Stimulated activated CD4-positive, alpha-beta T cell treated with anti-CD3 and anti-CD28 coated beads, Interleukin-15, amount 100 ng/mL, for 48 hours (primary cell): ENCODE measurements at regions not wholly inside any gene's neighbourhood (a gene's known extent, or its start where the extent isn't known, plus 50 kb on each side); places are given as distances from the start of the nearest gene placed in this dataset.
"Not testable (repeated sequence)": the region's sequence is repeated elsewhere in the genome, so short reads cannot be mapped to it uniquely, and the experiment has no call there.

Experiments
- DNase-seq, 2 donors: peaks; one replicate each; pipeline ENCODE4 v3.0.0-alpha.2; 2020; ENCODE audit warnings: low read depth in 2 of 2

DNA sequence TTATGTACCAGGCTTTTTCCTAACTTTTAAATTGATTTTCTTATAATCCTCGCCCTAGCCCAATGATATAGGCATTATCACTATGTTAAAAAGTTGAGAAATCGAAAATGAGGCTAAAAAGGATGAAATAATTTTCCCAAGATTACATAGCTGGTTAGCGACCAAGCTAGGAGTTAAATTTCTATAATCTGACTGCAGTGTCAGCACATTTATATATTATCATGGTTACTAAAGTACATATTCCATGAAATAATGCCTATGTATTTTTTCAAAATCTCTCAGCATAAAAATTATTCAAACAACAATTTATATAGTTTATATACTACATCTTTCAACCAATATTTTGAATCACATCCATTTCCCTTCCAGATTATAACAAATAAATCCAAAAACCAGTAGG is 317.3 kb upstream of the TFPI start:
- no peak for DNase-seq

DNA sequence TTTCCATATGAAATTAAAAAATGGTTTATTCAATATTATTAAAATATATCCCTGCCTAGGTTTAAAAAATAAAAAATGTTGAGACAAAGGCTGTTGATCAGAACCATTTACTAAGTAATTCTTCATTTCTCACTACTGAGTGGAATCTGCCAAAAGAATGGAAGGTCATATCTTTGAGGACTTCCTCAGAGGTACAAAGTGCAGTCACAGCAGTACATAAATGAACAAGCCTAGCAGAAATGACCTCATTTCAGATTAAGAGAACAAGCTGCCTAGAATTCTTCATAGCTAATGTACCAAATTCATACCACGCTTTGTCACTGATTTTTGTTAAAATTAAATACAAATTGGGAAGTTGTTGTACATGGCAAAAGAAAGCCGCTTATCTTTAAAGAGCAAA is 318.9 kb upstream of the TFPI start:
- DNase-seq: no peak

DNA sequence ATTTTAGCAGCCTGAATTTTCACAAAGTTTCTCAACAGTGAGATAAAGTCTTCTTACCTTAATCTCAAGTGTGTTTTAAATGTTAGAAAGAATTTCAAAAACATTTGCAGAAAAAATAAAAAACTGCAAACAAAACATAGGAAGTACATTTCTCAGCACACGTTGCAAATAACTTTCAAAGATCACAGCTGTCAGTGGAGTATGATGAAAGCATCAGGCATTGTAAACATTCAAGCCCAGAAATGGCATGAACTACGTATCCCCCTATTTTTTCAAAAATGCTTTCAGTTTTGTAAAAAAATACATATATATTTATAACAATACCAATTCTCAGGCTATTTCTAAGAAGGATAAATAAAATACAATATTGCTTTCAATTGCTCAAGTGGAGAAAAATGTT is 320.6 kb upstream of the TFPI start:
- DNase-seq: no peak

DNA sequence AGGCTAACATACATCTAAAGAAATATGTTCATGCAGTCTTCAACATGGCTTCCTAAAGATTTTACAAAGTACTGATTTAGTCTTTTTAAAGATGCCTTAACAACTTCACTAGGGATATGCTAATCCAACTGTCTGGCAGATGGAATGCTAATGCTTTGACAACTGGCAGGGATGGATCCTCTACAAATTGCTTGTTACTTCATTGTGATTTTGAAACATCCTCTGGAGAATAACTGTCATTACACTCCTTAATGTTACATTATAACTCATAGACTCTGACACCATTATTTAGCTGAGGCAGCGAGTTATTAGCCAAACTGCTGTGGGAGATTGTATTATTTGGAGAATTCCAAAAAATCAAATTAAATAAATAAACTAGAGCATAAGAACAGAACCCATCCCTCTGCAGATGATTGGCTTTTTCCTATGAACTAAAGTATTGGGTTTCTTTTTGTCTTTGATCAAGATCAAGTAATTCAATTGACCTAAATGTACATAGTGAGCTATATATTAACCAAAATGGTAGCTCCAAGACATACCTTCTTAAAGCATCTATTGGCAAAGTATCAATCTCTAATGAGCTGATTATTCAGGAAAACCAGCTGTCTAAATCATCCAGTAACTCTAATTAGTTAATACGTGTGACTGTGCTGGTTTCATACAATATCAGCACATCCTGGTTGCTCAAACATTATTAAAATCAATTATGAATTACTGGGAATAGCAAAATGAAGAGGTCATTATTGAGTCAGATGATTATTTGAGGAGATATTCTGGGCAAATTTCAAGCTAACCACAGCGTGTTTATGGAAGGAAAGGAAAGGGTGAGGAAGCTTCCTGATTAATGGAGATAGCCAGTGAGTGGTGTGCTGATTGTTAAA is 321.3 kb upstream of the TFPI start:
- no peak for DNase-seq

DNA sequence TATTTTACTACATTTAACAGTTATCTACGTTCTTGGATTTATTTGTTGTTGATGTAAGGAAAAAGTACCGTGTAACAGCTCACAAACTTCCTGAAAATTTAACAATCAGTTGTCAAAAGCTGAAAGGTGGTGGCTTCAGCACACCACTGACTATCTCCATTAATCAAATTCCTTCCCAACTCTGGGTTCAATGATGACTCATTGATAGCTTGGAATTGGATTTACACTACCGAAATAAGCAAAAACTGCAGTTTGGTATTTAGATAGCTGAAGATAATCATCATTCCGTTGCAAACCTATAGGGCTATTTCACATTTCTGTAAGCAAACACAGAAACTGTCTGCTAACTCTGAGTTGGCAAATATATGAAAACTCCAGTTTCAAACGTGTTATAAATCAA is 322.3 kb upstream of the TFPI start:
- no peak for DNase-seq

DNA sequence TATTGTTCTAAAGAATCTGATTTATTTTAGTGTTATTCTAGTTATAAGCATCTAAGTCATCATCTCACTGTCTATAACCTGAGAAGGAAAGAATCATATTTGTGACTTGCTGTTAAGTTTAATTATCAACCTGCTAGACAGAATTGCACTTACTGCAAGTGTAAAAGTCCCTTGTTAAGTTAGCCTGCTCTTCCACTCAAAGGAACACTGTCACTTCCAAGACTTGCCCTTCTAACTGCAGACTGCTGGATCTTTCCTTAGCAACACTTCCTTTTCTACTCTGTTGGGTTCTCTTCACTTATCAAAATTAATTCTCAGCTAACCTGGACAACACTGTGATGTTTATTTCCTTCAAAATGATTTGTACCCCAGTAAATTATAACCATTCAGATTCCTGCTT is 323.2 kb upstream of the TFPI start:
- DNase-seq: no peak

DNA sequence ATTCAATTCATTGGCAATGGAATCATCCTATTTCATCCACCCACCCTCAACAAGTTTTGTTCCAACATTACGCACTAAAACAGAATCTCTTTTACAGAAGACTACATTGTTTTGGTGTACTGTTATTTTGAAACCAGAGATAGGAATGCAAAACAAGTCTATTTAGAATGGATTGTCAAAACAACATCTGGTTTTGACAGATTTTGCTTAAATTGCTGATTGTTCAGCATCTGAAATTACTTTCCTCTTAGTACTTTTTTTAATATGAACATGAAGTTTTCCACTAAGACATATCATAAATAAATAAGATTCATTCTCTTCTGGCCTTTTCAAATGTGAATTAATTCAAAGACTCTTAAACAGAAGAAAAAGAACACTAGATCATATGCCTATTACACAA is 323.9 kb upstream of the TFPI start:
- no peak for DNase-seq

DNA sequence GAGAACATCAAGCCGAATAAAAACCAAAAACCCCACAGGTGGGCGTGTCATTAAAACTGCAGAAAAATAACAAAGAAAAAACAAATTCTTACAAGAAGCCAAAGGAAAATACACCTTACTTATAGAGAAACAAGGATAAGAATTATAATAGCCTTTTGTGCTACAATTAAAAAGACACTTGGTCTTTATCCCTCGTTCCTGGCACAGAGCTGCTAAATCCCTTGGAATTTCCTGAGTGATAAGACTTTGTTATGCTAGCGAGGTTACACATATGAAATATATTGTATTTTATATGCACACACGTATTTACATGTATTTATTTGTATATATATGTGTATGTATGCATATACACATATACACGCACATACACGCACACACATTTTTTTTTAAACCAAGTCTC is 325.3 kb upstream of the TFPI start:
- DNase-seq: no peak

DNA sequence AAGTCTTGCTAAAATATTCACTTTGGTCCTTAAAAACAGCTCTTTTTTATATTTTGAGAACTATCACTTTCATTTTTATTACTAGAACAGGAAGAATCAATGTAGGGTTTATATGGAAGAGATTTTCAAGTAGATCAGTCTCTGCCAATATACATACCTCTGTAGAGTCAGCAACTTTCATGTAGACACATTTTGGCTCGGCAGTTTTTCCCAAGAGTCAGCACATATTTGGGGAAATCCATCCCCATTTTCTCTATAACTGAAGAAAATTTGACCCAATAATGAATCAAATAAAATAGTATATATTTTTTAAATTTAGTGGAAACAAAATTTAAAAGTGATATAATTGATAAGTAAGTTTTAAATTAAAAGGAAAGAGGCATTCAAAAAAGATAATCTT is 329.8 kb upstream of the TFPI start:
- no peak for DNase-seq

DNA sequence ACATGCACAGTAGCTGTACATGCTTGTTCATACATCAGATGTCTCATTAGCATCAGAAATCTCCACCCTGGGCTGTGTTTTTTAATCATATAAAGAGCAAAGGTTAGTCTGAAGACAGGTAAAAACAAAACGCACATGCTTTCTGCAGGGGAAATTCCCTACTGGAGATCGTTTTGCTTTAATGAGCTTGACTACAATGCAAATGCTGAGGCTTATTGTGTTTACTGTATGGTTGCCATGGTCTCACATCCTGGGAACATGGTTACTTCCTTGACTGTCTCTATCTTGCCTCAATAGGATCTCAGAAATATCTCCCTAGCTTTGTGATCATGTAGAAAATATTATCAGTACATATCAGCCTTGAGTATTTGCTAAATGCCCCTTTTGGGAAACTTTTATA is 336.5 kb upstream of the TFPI start:
- DNase-seq: no peak

DNA sequence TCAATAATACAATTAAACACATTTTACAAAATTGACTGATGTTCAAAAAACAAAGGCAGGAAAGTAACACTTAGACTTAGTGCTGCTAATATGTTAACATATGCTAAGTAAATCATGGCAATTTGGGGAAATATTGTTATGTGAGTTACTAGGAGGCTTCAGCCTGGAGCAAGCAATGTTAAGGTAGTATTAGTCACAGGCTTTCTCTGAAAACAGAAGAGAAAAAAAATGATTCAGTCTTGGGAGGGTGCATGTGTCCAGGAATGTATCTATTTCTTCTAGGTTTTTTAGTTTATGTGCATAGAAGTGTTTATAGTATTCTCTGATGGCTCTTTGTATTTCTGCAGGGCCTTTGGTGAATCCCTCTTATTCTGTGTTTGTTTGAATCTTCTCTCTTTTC is 345.8 kb upstream of the TFPI start:
- DNase-seq: no peak

DNA sequence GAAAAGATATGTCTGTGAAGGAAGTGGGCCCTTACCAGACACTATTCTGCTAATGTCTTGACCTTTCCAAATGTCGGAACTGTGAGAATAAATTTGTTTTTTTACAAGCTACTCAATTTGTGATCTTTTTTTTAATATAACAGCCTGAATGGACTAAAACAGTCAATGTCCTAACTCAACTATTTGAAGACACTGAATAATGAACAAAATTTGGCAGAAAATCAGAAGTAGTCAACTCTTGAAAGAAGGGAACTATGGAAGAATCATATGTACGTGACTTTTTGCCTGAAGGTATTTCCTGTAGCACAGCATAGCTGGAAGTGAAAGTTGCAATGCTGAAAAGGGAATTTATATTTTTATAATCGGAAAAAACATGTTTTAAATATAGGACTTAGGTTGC is 351.8 kb upstream of the TFPI start:
- DNase-seq: no peak

DNA sequence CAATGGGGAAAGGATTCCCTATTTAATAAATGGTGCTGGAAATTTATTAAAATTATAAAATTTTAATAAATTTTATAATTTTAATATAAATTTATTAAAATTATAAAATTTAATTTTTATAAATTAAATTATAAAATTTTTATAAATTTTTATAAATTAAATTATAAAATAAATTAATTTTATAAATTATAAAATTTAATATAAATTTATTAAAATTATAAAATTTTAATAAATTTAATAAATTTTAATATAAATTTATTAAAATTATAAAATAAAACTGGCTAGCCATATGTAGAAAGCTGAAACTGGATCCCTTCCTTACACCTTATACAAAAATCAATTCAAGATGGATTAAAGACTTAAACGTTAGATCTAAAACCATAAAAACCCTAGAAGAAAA is 356.7 kb upstream of the TFPI start:
- not testable (repeated sequence) for DNase-seq

DNA sequence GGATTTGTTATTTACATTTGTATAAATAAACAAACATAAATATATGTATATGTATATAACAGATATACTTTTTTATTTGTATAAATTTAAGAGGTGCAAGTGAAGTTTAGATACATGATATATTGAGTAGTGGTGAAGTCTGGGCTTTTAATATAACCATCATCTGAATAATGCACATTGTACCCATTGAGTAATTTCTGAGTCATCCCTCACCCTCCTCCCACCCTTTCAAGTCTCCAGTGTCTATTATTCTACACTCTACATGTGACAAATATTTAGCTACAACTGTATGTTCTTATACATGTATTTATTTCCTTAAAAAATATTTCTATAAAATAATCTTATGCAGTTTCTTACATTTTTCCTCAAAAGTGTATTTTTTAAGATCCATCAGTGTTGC is 358.7 kb upstream of the TFPI start:
- DNase-seq: no peak

DNA sequence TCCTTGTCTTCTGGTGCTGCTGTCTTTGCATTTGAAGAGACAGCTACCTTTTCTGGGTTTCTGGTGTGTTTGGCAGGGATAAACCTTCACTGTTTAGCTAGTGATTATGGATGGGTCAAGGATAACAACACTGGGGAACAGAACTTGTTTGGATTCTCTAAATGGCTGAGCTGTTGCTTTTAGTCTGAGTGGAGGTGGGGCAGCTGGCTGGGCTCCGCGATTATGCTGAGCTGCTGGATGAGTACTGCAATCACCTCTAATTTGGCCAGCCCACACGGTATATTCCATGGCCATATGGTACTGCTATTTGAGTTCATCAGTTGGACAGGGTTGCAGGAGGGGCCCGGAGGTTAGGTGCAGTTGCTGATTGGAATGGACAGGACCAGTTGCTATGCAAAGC is 361.6 kb upstream of the TFPI start:
- no peak for DNase-seq

DNA sequence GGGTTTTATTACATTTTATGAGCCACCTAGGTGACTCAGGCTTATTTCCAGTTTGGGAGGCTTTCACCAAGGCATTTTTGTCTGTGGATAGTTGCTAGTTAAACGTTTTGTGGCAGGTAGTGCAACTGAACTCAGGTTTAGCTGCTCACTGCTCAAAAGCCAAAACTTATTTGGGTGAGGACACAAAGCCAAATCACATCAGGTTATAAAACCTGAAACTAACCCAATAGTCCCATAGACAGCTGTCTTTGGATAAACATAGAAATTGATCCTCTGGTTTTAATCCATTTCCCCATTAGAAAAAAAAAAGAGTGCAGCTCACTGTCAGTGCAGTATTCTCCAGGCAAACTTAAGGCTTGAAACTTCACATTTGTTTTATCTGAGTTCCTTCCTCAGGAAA is 362.6 kb upstream of the TFPI start:
- DNase-seq: no peak

DNA sequence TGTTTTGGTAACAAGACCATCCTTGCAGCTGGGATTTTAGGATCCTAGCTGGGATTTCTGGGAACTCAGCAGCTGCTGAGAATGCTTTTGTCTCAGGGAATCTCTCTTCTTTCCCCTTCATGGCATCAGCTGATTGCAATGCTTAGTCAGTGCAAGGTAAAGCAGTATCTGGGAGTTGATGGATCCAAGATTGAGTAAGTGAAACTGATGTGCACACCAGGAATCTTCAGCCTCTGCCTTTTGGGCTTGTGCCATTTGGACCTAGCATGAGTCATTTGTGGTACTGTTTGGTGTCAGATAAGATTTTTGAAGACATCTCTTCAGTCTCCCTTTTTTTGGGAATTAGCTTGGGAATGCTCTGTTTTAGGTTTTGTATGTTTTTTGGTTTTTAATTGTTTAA is 363.3 kb upstream of the TFPI start:
- no peak for DNase-seq

DNA sequence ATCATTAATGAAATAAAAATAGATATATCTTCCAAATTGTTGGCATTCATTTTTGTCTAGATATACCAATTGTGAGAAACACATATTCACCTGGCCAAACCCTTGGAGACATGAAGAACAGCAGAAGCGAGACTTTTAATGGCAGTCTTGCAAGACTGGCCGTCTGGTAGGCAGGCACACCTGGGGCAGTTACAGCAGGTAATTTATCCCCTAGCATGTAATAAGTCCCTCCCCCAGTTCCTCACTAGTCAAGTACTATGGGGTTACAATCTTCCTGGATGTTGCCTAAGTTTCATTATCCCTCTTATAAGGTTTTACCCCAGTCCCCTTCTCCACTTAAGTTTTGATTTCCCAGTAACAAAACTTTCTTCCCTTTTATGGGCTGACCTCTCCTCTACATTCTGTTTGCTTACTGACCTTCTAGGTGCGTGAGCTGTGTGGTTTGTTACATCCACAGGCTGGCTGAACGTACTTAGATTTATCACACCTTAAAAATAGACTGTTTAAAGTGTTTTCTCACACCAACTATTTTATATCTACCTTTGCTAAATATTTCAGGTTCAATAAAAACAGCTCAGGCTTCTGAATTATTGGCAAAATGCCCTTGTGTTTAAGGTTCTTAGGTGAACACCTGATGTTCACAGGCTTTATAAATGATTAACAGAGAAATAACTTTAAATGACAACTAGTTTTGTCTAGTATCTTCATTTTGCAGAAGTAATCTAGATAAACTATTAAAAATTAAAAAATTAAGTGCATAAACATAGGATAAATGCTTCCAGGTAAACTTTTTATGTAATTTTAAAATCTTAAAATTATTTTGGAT is 365.0 kb upstream of the TFPI start:
- no peak for DNase-seq

DNA sequence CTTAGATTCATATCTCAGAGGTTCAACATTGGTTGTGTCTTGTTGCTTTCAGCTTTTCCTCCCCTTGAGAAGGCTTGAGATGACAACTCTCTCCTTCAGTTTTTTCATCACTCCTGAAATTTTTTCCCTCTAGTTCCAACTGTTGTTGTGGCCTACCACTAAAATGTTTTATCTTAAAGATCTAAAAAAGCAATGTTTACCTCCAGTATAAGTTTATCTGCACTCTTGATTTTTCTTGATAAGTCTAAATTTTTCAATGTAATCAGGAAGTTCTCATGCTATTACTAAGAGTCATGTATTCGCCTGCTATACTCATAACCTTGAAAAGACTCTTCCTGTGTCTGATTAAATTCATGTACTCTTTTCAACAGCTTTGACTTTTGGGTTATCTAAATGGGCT is 366.3 kb upstream of the TFPI start:
- DNase-seq: no peak

DNA sequence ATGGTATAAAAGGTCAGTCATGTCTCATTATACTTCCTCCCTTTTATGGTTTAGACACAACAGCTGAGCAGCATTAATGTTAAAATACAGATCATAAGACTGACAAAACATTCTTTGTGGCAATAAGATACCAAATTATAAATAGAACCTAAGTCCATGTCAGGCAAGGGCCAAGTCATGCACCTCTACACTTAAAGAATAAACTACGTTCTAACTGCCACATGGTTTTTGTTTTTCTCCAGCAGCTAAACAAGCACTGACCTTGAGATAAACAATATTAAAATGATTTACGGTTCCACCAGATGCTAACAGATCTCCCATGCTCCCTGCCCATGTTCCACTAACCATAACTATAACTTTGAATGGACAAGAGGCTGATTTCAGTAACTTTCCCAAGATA is 368.6 kb upstream of the TFPI start:
- no peak for DNase-seq

DNA sequence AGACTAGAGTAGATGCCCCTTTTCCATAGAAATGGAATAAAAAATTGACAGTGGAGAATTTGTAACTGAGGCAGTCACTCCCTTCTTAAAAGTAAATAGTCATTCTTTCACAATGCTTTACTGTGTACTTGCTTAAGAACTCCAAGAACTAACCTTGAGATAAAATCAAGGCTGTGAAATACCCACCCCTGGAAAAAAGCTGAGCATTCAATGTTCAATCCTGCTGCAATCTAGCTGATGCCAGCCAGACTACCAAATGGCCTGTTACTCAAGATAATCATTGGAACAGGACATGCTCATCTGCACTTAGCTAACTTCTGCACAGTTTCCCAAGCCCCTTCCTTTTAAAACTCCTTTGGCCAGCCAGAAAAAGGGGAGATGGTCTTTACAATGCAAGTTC is 367.4 kb upstream of the GULP1 start:
- no peak for DNase-seq

DNA sequence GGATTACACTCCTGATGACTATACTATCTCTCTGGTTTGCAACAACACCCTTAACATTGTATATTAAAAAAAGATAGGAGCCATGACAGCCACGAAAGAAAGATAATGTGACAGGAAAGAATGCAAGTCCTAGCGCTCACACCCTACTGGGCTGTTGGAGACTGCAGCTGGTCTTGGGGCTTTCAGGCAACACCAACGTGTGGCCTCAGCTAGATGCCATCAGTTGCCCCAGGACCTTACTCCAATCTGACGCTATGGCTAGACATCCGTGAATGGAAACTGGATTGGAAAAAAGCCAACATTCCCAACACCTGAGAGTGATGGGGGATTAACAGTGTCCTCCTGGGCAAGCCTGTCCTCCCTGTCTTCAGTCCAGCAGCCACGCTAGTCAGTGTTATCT is 357.4 kb upstream of the GULP1 start:
- no peak for DNase-seq

DNA sequence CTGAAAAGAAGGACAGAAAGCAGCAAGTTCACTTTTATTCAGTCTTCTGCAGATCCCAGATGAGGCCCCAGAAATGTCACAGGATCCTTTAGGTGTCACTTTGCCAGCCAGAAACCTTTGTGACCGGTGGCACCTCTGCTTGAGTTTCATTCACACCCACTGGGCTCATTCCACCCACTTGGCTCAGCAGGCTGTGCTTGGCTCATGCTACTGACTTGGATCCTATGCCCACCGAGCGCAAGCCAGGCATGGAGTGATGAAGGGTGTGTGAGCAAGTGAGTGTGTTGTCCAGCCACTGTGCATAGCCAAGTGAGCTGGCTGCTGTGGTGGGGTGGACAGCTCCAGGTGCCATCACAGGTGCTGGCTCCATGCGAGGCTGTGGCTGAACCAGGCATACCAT is 357.0 kb upstream of the GULP1 start:
- no peak for DNase-seq
